A673 (cell line): ENCODE measurements at regions not wholly inside any gene's neighbourhood (a gene's known extent, or its start where the extent isn't known, plus 50 kb on each side); places are given as distances from the start of the nearest gene placed in this dataset.
A peak's percentile ranks its signal among the peaks of the same experiment; 100 is the strongest.

Experiments used
- BruUV-seq: library from RNA; stranded (reverse); fragments of 400-500 nt; replicated peaks from 2 replicates; lab custom pipeline; 2021; lab: Mats Ljungman, UMichigan
- CTCF ChIA-PET: fragments of 300-600 bp; sonication (Branson Sonifier 250); formaldehyde crosslinking; loops from one replicate; lab custom pipeline; 2022; ENCODE audit warnings: antibody characterized with exemption; lab: Charles Lee
- POLR2A ChIA-PET: fragments of 300-600 bp; sonication (Branson Sonifier 250); formaldehyde crosslinking; loops from one replicate; lab custom pipeline; 2022; ENCODE audit warnings: antibody characterized with exemption; ENCODE audit not compliant: low non-redundant PET; lab: Charles Lee
- DNase-seq: peaks from one replicate; pipeline ENCODE4 v3.0.0-alpha.2; 2015; ENCODE audit warnings: low spot score
- H3K27ac ChIP-seq: fragments of 200-600 bp; sonication (generic); 2 replicates; pipeline ENCODE4 v1.5.1; 2016; ENCODE audit warnings: mixed run types, low read depth, mild to moderate bottlenecking, mixed read lengths, antibody characterized with exemption, low read length; ENCODE audit not compliant: poor library complexity, severe bottlenecking
- H3K27me3 ChIP-seq: fragments of 200-600 bp; sonication (generic); replicated peaks from 2 replicates; pipeline ENCODE4 v1.6.1; 2017; ENCODE audit warnings: mixed run types, low read depth, mild to moderate bottlenecking, mixed read lengths, antibody characterized with exemption, low read length; ENCODE audit not compliant: insufficient read depth, poor library complexity
- H3K36me3 ChIP-seq: fragments of 200-600 bp; sonication (generic); 2 replicates; pipeline ENCODE4 v1.6.1; 2016; ENCODE audit warnings: mixed run types, mild to moderate bottlenecking, mixed read lengths, antibody characterized with exemption, low read length; ENCODE audit not compliant: insufficient read depth, poor library complexity, severe bottlenecking
- H3K4me1 ChIP-seq: fragments of 200-600 bp; sonication (generic); 2 replicates; pipeline ENCODE4 v1.6.1; 2017; ENCODE audit warnings: mixed run types, mild to moderate bottlenecking, mixed read lengths, antibody characterized with exemption, low read length; ENCODE audit not compliant: insufficient read depth, poor library complexity, severe bottlenecking
- H3K4me3 ChIP-seq: fragments of 200-600 bp; sonication (generic); 2 replicates; pipeline ENCODE4 v1.5.1; 2016; ENCODE audit warnings: low read depth, mixed run types, mild to moderate bottlenecking, mixed read lengths, low read length; ENCODE audit not compliant: poor library complexity, severe bottlenecking
- H3K9me3 ChIP-seq: fragments of 200-600 bp; sonication (generic); 2 replicates; pipeline ENCODE4 v1.6.1; 2016; ENCODE audit warnings: mixed run types, low read depth, mild to moderate bottlenecking, mixed read lengths, antibody characterized with exemption, low read length; ENCODE audit not compliant: poor library complexity, severe bottlenecking
- CTCF ChIP-seq: fragments of 300-800, 200-600 bp; sonication (generic); conservative IDR thresholded peaks from 2 replicates; pipeline ENCODE4 v1.5.1; 2017; ENCODE audit warnings: low read depth, mild to moderate bottlenecking, antibody characterized with exemption, low read length, moderate library complexity, mixed read lengths
- EZH2 ChIP-seq: fragments of 200-600 bp; sonication (generic); IDR thresholded peaks from 2 replicates; pipeline ENCODE4 v1.6.1; 2017; ENCODE audit warnings: borderline replicate concordance, low read depth, mild to moderate bottlenecking, mixed read lengths, antibody characterized with exemption, low read length; ENCODE audit not compliant: poor library complexity, severe bottlenecking
- intact Hi-C: fragments of 100-400 bp; cut with micrococcal nuclease; formaldehyde crosslinking; loops from one replicate; pipeline ENCODE4 v1.10.0; 2022; ENCODE audit not compliant: unreplicated experiment

GRCh38 chrX:4588893-4589292 is 875.4 kb upstream of the PRKX start:
- Histone ChIP-seq H3K27me3 (no peaks in the 10 kb centered on the region), H3K4me3 (no peak overlapping the region), H3K36me3 (no peaks in the 10 kb centered on the region), H3K9me3 (no peaks in the 10 kb centered on the region), H3K27ac (no peak overlapping the region), H3K4me1 (peaks cover 20% of the 10 kb centered on the region)
- no TSS peak for BruUV-seq
- DNase-seq, result peak; percentile 10
- TF ChIP-seq EZH2 (no peak), CTCF (no peak)
- ChIA-PET POLR2A (no interaction called here), CTCF (no interaction called here)
- intact Hi-C loops, result no loop called here

- POLR2A ChIA-PET, result no interaction called here
- H3K9me3 ChIP-seq, result no peaks in the 10 kb centered on the region
- DNase-seq, result no peak
- H3K4me1 ChIP-seq, result peaks cover 20% of the 10 kb centered on the region
- H3K27ac ChIP-seq, result no peak overlapping the region
- no TSS peak for BruUV-seq
- intact Hi-C loops, result no loop called here
- TF ChIP-seq EZH2, result no peak
- no peak for TF ChIP-seq CTCF
- H3K36me3 ChIP-seq, result no peaks in the 10 kb centered on the region
- H3K27me3 ChIP-seq, result no peaks in the 10 kb centered on the region
- H3K4me3 ChIP-seq, result no peak overlapping the region
- CTCF ChIA-PET, result no interaction called here
These were observed 875.0 kb upstream of the PRKX start for GRCh38 chrX:4588466-4588865.

GRCh38 chrX:4588056-4588455 is 874.6 kb upstream of the PRKX start:
- Histone ChIP-seq H3K9me3 (no peaks in the 10 kb centered on the region), H3K27me3 (no peaks in the 10 kb centered on the region), H3K4me3 (no peak overlapping the region), H3K27ac (no peak overlapping the region), H3K4me1 (peaks cover 20% of the 10 kb centered on the region), H3K36me3 (no peaks in the 10 kb centered on the region)
- ChIA-PET CTCF (no interaction called here), POLR2A (no interaction called here)
- TF ChIP-seq CTCF, result no peak
- no peak for TF ChIP-seq EZH2
- no TSS peak for BruUV-seq
- intact Hi-C loops, result no loop called here
- DNase-seq, result peak; percentile 72
